B cell (primary cell): ENCODE measurements at regions not wholly inside any gene's neighbourhood (a gene's known extent, or its start where the extent isn't known, plus 50 kb on each side); places are given as distances from the start of the nearest gene placed in this dataset.

Experiments used
- ATAC-seq: fragments of 200-7000 bp; cut with Tn5 transposase; one replicate; pipeline ENCODE4 v1.10.0; 2021; ENCODE audit warnings: low read depth, mild to moderate bottlenecking, moderate number of reproducible peaks, moderate library complexity
- CTCF ChIA-PET: fragments of 350-600 bp; sonication (Branson Sonifier 250); formaldehyde crosslinking; loops from one replicate; lab custom pipeline; 2021; ENCODE audit warnings: antibody characterized with exemption, inconsistent platforms; lab: Charles Lee
- POLR2A ChIA-PET: fragments of 350-600 bp; sonication (Branson Sonifier 250); formaldehyde crosslinking; loops from one replicate; lab custom pipeline; 2021; ENCODE audit warnings: antibody characterized with exemption; lab: Charles Lee
- DNase-seq: peaks from one replicate; pipeline ENCODE4 v3.0.0; 2013
- H2AFZ ChIP-seq: 2 replicates; pipeline ENCODE4 v1.6.1; 2012; ENCODE audit warnings: mild to moderate bottlenecking, low read depth, low read length; ENCODE audit not compliant: insufficient read depth, poor library complexity, severe bottlenecking
- H3K27ac ChIP-seq, 2 donors: 1 replicate in 1 of 2; 2 replicates in 1 of 2; pipeline ENCODE4 v1.5.1; 2012 to 2013; ENCODE audit warnings: low read length in 2 of 2, mild to moderate bottlenecking in 2 of 2, moderate library complexity in 1 of 2
- H3K27me3 ChIP-seq, 4 experiments: fragments of 200-600 bp in 1 of 4; sonication (generic) in 1 of 4; replicated peaks in 1 of 4; 1 replicate in 2 of 4; 2 replicates in 2 of 4; pipeline versions ENCODE4 v1.6.1 to v1.7.0; 2013 to 2016; ENCODE audit warnings: low read length in 3 of 4, mild to moderate bottlenecking in 2 of 4, mixed read lengths in 1 of 4, moderate library complexity in 1 of 4; ENCODE audit not compliant: insufficient read depth in 4 of 4, control insufficient read depth in 3 of 4; ENCODE audit errors: control extremely low read depth in 1 of 4
- H3K36me3 ChIP-seq, 2 experiments: replicated peaks in 1 of 2; 1 replicate in 1 of 2; 2 replicates in 1 of 2; pipeline versions ENCODE4 v1.6.1 to v1.7.1; 2013; ENCODE audit warnings: low read length in 1 of 2; ENCODE audit not compliant: insufficient read depth in 2 of 2, control insufficient read depth in 1 of 2; ENCODE audit errors: control extremely low read depth in 1 of 2, extremely low read depth in 1 of 2
- H3K4me1 ChIP-seq, 2 donors: fragments of 200-600 bp in 1 of 2; sonication (generic) in 1 of 2; 1 replicate in 1 of 2; 2 replicates in 1 of 2; pipeline versions ENCODE4 v1.5.1 to v1.6.1; 2013 to 2017; ENCODE audit warnings: low read length in 2 of 2; ENCODE audit not compliant: control insufficient read depth in 2 of 2, insufficient read depth in 2 of 2
- H3K4me2 ChIP-seq: replicated peaks from 2 replicates; pipeline ENCODE3; 2012; ENCODE audit warnings: mild to moderate bottlenecking, low read depth, low read length; ENCODE audit not compliant: poor library complexity, severe bottlenecking
- H3K4me3 ChIP-seq, 5 experiments: fragments of 200-600 bp in 1 of 5; sonication (generic) in 1 of 5; 1 replicate in 3 of 5; 2 replicates in 2 of 5; pipeline versions ENCODE4 v1.5.1 to v1.7.0; 2011 to 2016; ENCODE audit warnings: low read length in 4 of 5, mild to moderate bottlenecking in 4 of 5, low read depth in 2 of 5, control low read depth in 1 of 5, moderate library complexity in 1 of 5; ENCODE audit not compliant: insufficient read depth in 1 of 5; ENCODE audit errors: control extremely low read depth in 1 of 5, extremely low read depth in 1 of 5
- H3K79me2 ChIP-seq: fragments of 200-600 bp; sonication (generic); one replicate; pipeline ENCODE4 v1.6.0; 2016; ENCODE audit warnings: low read length; ENCODE audit not compliant: control insufficient read depth, insufficient read depth
- H3K9ac ChIP-seq: fragments of 200-600 bp; sonication (generic); 2 replicates; pipeline ENCODE4 v1.6.1; 2017; ENCODE audit warnings: mild to moderate bottlenecking, low read length, moderate library complexity
- H3K9me3 ChIP-seq, 3 donors: one replicate each; pipeline versions ENCODE4 v1.6.1 to v1.7.1; 2013; ENCODE audit warnings: low read length in 2 of 3; ENCODE audit not compliant: control insufficient read depth in 2 of 3, insufficient read depth in 1 of 3; ENCODE audit errors: control extremely low read depth in 1 of 3
- H4K20me1 ChIP-seq: 2 replicates; pipeline ENCODE4 v1.6.0; 2012; ENCODE audit warnings: mild to moderate bottlenecking, low read length; ENCODE audit not compliant: insufficient read depth, control insufficient read depth, poor library complexity, severe bottlenecking
- H3K27ac Mint-ChIP-seq: one replicate; pipeline ENCODE4 v1.8.0; 2021; ENCODE audit warnings: mixed read lengths
- H3K27me3 Mint-ChIP-seq: one replicate; pipeline ENCODE4 v1.8.0; 2021; ENCODE audit warnings: mixed read lengths
- H3K4me1 Mint-ChIP-seq: one replicate; pipeline ENCODE4 v1.8.0; 2021; ENCODE audit warnings: mixed read lengths
- H3K4me3 Mint-ChIP-seq: one replicate; pipeline ENCODE4 v1.8.0; 2021; ENCODE audit warnings: mixed read lengths
- H3K9me3 Mint-ChIP-seq: one replicate; pipeline ENCODE4 v1.8.0; 2022; ENCODE audit warnings: mixed read lengths; ENCODE audit not compliant: insufficient read depth
- EZH2 ChIP-seq: IDR thresholded peaks from 2 replicates; pipeline ENCODE4 v1.6.1; 2012; ENCODE audit warnings: borderline replicate concordance, low read depth, mild to moderate bottlenecking, moderate library complexity, low read length; ENCODE audit not compliant: insufficient read depth, poor library complexity, severe bottlenecking
- WGBS: methylation state at CpG from one replicate; pipeline ENCODE4 v1.1.5; 2013; ENCODE audit warnings: missing lambda C conversion rate; ENCODE audit not compliant: insufficient coverage; 5-methylcytosine and 5-hydroxymethylcytosine counted together
- intact Hi-C: fragments of 100-400 bp; cut with micrococcal nuclease; formaldehyde crosslinking; loops from one replicate; pipeline ENCODE4 v1.10.0; 2022
- TF ChIP-seq, protein P1 (sequence below): fragments of 200-600 bp; IDR thresholded peaks from one replicate; pipeline ENCODE4 v1.8.0; 2022; ENCODE audit warnings: antibody characterized with exemption, mild to moderate bottlenecking

DNA sequence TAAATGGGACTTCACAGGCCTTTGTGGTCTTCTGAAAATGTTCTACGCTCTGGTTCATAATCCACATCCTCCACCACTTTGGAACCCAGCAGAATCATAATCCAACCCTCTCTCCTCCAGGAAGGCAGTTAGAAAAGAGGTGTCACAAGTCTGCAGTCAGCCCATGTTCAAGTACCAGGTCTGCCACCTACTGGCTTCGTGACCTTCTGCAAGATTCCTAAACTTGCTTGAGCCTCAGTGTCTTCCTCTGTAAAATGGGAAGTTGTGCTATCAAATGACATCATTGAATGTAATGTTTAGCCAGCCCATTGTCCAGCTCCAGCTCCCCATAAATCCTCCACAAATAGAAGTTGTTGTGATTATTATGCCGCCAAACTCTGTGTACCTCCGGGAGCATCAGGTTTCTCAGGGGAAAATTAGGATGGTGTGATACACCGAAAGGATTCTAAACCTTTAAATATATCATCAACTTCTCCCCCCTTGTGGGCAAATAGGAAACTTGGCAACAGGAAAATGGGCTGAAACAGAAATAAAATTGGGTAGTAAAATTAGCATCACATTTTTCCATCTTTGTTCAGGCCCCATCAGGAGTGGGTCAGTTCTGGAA lies 109.7 kb downstream of the NUFIP1 start:
- H3K4me3 Mint-ChIP-seq = no peak overlapping the region
- POLR2A ChIA-PET = no interaction called here
- intact Hi-C loops = loop anchor here (2.0 kb wide), 1 partner anchor 395 kb away; no protein-coding TSS in a partner anchor
- DNase-seq (no peak), ATAC-seq (no peak)
- Histone ChIP-seq H3K9me3 (peaks cover 0 to 11% (median 0%) of the 10 kb centered on the region in 3 donors), H3K27ac (no peak overlapping the region), H2AFZ (no peak overlapping the region), H3K27me3 (no peaks in the 10 kb centered on the region), H3K79me2 (no peaks in the 10 kb centered on the region), H4K20me1 (no peaks in the 10 kb centered on the region), H3K4me3 (no peak overlapping the region), H3K9ac (no peak overlapping the region), H3K4me1 (no peaks in the 10 kb centered on the region), H3K4me2 (no peak overlapping the region), H3K36me3 (no peaks in the 10 kb centered on the region)
- H3K27me3 Mint-ChIP-seq = peaks cover 32% of the 10 kb centered on the region
- no peaks in the 10 kb centered on the region for H3K9me3 Mint-ChIP-seq
- WGBS = 77% methylated on average over 2 of the region's 5 CpGs
- no peaks in the 10 kb centered on the region for H3K4me1 Mint-ChIP-seq
- CTCF ChIA-PET = interaction anchor here (2.0 kb wide), 1 partner anchor 396 kb away, joined by 12 read pairs; no protein-coding TSS in a partner anchor
- TF ChIP-seq EZH2 = no peak
- TF ChIP-seq, protein P1, sequence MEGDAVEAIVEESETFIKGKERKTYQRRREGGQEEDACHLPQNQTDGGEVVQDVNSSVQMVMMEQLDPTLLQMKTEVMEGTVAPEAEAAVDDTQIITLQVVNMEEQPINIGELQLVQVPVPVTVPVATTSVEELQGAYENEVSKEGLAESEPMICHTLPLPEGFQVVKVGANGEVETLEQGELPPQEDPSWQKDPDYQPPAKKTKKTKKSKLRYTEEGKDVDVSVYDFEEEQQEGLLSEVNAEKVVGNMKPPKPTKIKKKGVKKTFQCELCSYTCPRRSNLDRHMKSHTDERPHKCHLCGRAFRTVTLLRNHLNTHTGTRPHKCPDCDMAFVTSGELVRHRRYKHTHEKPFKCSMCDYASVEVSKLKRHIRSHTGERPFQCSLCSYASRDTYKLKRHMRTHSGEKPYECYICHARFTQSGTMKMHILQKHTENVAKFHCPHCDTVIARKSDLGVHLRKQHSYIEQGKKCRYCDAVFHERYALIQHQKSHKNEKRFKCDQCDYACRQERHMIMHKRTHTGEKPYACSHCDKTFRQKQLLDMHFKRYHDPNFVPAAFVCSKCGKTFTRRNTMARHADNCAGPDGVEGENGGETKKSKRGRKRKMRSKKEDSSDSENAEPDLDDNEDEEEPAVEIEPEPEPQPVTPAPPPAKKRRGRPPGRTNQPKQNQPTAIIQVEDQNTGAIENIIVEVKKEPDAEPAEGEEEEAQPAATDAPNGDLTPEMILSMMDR = no peak
- no peak overlapping the region for H3K27ac Mint-ChIP-seq

DNA sequence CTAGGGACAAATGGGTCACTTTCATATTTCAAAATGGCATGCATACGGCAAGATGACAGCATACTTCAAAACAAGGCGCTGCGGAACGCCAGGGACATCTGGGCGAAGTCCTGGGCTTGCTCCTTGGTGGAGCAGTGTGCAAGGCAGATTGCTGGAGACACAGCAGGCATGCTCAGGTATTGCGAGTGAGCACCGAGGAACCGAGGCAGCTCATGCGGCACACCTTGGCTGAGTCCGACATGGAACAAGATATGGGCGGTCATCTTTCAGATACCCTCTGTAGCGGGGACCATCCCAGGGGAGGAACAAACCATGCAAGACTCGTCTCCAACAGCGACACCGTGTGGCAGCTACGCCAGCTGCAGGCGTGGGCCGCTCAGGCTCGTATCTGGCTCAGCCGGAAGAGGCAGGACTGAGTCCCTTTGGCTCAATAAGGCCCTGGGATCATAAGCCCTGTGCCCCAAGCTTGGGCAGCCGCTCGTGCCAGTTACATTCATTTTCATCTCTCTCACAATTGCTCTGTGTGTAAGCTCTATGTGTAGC lies 112.4 kb downstream of the NUFIP1 start:
- Histone ChIP-seq H3K4me3 (no peak overlapping the region), H3K4me1 (no peaks in the 10 kb centered on the region), H3K27ac (no peak overlapping the region), H3K36me3 (no peaks in the 10 kb centered on the region), H3K79me2 (no peaks in the 10 kb centered on the region), H2AFZ (no peak overlapping the region), H3K27me3 (no peaks in the 10 kb centered on the region), H3K9ac (no peak overlapping the region), H3K9me3 (peaks cover 0 to 9% (median 0%) of the 10 kb centered on the region in 3 donors), H4K20me1 (no peaks in the 10 kb centered on the region), H3K4me2 (no peak overlapping the region)
- no peak overlapping the region for H3K4me3 Mint-ChIP-seq
- intact Hi-C loops = no loop called here
- no peaks in the 10 kb centered on the region for H3K9me3 Mint-ChIP-seq
- TF ChIP-seq EZH2 = no peak
- TF ChIP-seq, protein P1 = no peak
- H3K27ac Mint-ChIP-seq = no peak overlapping the region
- CTCF ChIA-PET = interaction anchor here (1.2 kb wide), 1 partner anchor 393 kb away, joined by 3 read pairs; no protein-coding TSS in a partner anchor
- H3K4me1 Mint-ChIP-seq = no peaks in the 10 kb centered on the region
- H3K27me3 Mint-ChIP-seq = peaks cover 19% of the 10 kb centered on the region
- ATAC-seq = no peak
- no peak for DNase-seq
- POLR2A ChIA-PET = no interaction called here
- 93% methylated on average over 20 of the region's 22 CpGs for WGBS
